ENCODE measurements at regions not wholly inside any gene's neighbourhood (a gene's known extent, or its start where the extent isn't known, plus 50 kb on each side); places are given as distances from the start of the nearest gene placed in this dataset.

DNA sequence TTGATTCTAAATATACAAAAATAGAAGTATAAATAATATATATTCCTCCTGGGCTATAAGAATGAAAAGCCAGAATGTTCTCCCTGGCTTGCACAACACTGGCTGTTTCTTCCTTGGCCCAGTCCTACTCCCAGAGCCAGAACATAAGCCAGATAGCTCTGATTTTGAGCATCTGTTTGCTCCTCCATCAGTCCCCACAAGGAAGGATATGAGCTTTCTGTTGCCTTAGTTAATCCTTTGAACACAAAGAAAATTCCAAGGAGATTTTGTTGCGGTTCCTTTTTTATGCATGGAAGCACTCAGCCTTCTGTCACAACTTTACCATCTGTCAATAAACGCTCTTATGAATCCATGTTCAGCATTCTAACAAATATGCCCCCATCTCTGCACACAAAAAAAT, 361.8 kb downstream of the IPMK start:
- WGBS (ENCODE audit: low lambda C conversion rate): 0% methylated on average over 2 of the region's 2 CpGs
- no peak overlapping the region for H3K4me2 ChIP-seq (ENCODE audit: low read depth, low read length)
- FAIRE-seq (no peak), DNase-seq (ENCODE audit: low spot score) (no peak), ATAC-seq (no peak)
- H3K4me3 ChIP-seq (replicated peaks in 1 of 3; ENCODE audit: insufficient read depth in 1 of 3, low read depth in 2 of 3, low read length in 3 of 3): no peak overlapping the region
- TF ChIP-seq ZNF136 (CRISPR knock-in tag; IDR thresholded peaks at IDR 0.05; ENCODE audit: low read depth): no peak
- TF ChIP-seq SRSF4 (IDR thresholded peaks at IDR 0.05; ENCODE audit: low read depth, low read length, poor library complexity, severe bottlenecking): no peak
- TF ChIP-seq ZC3H13 (CRISPR knock-in tag; IDR thresholded peaks at IDR 0.05): no peak
- TF ChIP-seq, protein P1, sequence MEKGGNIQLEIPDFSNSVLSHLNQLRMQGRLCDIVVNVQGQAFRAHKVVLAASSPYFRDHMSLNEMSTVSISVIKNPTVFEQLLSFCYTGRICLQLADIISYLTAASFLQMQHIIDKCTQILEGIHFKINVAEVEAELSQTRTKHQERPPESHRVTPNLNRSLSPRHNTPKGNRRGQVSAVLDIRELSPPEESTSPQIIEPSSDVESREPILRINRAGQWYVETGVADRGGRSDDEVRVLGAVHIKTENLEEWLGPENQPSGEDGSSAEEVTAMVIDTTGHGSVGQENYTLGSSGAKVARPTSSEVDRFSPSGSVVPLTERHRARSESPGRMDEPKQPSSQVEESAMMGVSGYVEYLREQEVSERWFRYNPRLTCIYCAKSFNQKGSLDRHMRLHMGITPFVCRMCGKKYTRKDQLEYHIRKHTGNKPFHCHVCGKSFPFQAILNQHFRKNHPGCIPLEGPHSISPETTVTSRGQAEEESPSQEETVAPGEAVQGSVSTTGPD (CRISPR knock-in tag; IDR thresholded peaks at IDR 0.05): no peak
- TF ChIP-seq ZSCAN20 (CRISPR knock-in tag; IDR thresholded peaks at IDR 0.05; ENCODE audit: borderline replicate concordance): no peak
- no peak for TF ChIP-seq IRF2 (CRISPR knock-in tag; IDR thresholded peaks at IDR 0.05)
- TF ChIP-seq, protein P2, sequence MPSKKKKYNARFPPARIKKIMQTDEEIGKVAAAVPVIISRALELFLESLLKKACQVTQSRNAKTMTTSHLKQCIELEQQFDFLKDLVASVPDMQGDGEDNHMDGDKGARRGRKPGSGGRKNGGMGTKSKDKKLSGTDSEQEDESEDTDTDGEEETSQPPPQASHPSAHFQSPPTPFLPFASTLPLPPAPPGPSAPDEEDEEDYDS (CRISPR knock-in tag; IDR thresholded peaks at IDR 0.05): no peak
- no peak for TF ChIP-seq HHEX (CRISPR knock-in tag; IDR thresholded peaks at IDR 0.05)
- TF ChIP-seq, protein P3, sequence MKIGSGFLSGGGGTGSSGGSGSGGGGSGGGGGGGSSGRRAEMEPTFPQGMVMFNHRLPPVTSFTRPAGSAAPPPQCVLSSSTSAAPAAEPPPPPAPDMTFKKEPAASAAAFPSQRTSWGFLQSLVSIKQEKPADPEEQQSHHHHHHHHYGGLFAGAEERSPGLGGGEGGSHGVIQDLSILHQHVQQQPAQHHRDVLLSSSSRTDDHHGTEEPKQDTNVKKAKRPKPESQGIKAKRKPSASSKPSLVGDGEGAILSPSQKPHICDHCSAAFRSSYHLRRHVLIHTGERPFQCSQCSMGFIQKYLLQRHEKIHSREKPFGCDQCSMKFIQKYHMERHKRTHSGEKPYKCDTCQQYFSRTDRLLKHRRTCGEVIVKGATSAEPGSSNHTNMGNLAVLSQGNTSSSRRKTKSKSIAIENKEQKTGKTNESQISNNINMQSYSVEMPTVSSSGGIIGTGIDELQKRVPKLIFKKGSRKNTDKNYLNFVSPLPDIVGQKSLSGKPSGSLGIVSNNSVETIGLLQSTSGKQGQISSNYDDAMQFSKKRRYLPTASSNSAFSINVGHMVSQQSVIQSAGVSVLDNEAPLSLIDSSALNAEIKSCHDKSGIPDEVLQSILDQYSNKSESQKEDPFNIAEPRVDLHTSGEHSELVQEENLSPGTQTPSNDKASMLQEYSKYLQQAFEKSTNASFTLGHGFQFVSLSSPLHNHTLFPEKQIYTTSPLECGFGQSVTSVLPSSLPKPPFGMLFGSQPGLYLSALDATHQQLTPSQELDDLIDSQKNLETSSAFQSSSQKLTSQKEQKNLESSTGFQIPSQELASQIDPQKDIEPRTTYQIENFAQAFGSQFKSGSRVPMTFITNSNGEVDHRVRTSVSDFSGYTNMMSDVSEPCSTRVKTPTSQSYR (CRISPR knock-in tag; IDR thresholded peaks at IDR 0.05; ENCODE audit: borderline replicate concordance): no peak
- TF ChIP-seq, protein P4, sequence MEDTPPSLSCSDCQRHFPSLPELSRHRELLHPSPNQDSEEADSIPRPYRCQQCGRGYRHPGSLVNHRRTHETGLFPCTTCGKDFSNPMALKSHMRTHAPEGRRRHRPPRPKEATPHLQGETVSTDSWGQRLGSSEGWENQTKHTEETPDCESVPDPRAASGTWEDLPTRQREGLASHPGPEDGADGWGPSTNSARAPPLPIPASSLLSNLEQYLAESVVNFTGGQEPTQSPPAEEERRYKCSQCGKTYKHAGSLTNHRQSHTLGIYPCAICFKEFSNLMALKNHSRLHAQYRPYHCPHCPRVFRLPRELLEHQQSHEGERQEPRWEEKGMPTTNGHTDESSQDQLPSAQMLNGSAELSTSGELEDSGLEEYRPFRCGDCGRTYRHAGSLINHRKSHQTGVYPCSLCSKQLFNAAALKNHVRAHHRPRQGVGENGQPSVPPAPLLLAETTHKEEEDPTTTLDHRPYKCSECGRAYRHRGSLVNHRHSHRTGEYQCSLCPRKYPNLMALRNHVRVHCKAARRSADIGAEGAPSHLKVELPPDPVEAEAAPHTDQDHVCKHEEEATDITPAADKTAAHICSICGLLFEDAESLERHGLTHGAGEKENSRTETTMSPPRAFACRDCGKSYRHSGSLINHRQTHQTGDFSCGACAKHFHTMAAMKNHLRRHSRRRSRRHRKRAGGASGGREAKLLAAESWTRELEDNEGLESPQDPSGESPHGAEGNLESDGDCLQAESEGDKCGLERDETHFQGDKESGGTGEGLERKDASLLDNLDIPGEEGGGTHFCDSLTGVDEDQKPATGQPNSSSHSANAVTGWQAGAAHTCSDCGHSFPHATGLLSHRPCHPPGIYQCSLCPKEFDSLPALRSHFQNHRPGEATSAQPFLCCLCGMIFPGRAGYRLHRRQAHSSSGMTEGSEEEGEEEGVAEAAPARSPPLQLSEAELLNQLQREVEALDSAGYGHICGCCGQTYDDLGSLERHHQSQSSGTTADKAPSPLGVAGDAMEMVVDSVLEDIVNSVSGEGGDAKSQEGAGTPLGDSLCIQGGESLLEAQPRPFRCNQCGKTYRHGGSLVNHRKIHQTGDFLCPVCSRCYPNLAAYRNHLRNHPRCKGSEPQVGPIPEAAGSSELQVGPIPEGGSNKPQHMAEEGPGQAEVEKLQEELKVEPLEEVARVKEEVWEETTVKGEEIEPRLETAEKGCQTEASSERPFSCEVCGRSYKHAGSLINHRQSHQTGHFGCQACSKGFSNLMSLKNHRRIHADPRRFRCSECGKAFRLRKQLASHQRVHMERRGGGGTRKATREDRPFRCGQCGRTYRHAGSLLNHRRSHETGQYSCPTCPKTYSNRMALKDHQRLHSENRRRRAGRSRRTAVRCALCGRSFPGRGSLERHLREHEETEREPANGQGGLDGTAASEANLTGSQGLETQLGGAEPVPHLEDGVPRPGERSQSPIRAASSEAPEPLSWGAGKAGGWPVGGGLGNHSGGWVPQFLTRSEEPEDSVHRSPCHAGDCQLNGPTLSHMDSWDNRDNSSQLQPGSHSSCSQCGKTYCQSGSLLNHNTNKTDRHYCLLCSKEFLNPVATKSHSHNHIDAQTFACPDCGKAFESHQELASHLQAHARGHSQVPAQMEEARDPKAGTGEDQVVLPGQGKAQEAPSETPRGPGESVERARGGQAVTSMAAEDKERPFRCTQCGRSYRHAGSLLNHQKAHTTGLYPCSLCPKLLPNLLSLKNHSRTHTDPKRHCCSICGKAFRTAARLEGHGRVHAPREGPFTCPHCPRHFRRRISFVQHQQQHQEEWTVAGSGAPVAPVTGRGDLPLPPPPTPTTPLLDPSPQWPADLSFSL (CRISPR knock-in tag; IDR thresholded peaks at IDR 0.05): no peak
- no peaks in the 10 kb centered on the region for H3K27me3 ChIP-seq (ENCODE audit: control insufficient read depth in 1 of 2, insufficient read depth in 2 of 2, low read length in 2 of 2)
- intact Hi-C loops (cut with micrococcal nuclease; ENCODE audit: unreplicated experiment) (no loop called here), in situ Hi-C loops (cut with HindIII; ENCODE audit: extremely low pct_ligation_motif_present, low pct_unique_long_range_greater_than_20kb) (no loop called here)
- no peak overlapping the region for H3K27ac ChIP-seq (ENCODE audit: extremely low read length, insufficient read depth, low read length)
- ChIA-PET POLR2A (no interaction called here), CTCF (ENCODE audit: low intra/inter-chr PET ratio, low total read pairs) (no interaction called here)
- no TSS peak for BruUV-seq (replicated peaks)
- no peaks in the 10 kb centered on the region for H3K9me3 ChIP-seq (ENCODE audit: low read length)
- H3K36me3 ChIP-seq (replicated peaks in 1 of 2; ENCODE audit: control insufficient read depth in 1 of 2, insufficient read depth in 2 of 2, low read length in 2 of 2): no peaks in the 10 kb centered on the region
- H2AFZ ChIP-seq (ENCODE audit: low read length): no peak overlapping the region
- H3K9ac ChIP-seq (ENCODE audit: insufficient read depth, low read depth, low read length): no peak overlapping the region
- H4K20me1 ChIP-seq (ENCODE audit: insufficient read depth, low read length): no peaks in the 10 kb centered on the region
- no peaks in the 10 kb centered on the region for H3K79me2 ChIP-seq (ENCODE audit: insufficient read depth, low read length)
- no peaks in the 10 kb centered on the region for H3K4me1 ChIP-seq (ENCODE audit: insufficient read depth, low read length)

Data from HepG2 (cell line).